ENCODE measurements at regions not wholly inside any gene's neighbourhood (a gene's known extent, or its start where the extent isn't known, plus 50 kb on each side); places are given as distances from the start of the nearest gene placed in this dataset.

GRCh38 chr1:245015031-245015430, 139.8 kb upstream of the KIF26B start:
- intact Hi-C loops (cut with micrococcal nuclease; ENCODE audit: unreplicated experiment), result no loop called here
- no peaks in the 10 kb centered on the region for H3K27me3 ChIP-seq (replicated peaks; ENCODE audit: control insufficient read depth, insufficient read depth, low read length)
- Mint-ChIP-seq H3K27ac (ENCODE audit: unreplicated experiment) (no peak overlapping the region), H3K4me3 (ENCODE audit: unreplicated experiment) (no peak overlapping the region), H3K4me1 (ENCODE audit: low read depth, unreplicated experiment) (peaks cover 17% of the 10 kb centered on the region), H3K9me3 (ENCODE audit: unreplicated experiment) (no peaks in the 10 kb centered on the region), H3K36me3 (ENCODE audit: insufficient read depth, unreplicated experiment) (peaks cover 10% of the 10 kb centered on the region), H3K27me3 (ENCODE audit: insufficient read depth, unreplicated experiment) (no peaks in the 10 kb centered on the region)
- no peak for TF ChIP-seq CTCF (IDR thresholded peaks at IDR 0.05; ENCODE audit: insufficient read depth in 1 of 2, low read depth in 1 of 2, low read length in 1 of 2, severe bottlenecking in 1 of 2, unreplicated experiment in 1 of 2)
- no peaks in the 10 kb centered on the region for H3K36me3 ChIP-seq (ENCODE audit: control insufficient read depth, insufficient read depth, low read length)
- no peak overlapping the region for H3K4me3 ChIP-seq (ENCODE audit: low read depth, low read length)
- ChIA-PET CTCF (interaction anchor here (0.7 kb wide), 1 partner anchor 181 kb away, joined by 4 read pairs; no protein-coding TSS in a partner anchor), POLR2A (no interaction called here)
- no peaks in the 10 kb centered on the region for H3K4me1 ChIP-seq
- DNase-seq, result no peak
- H3K9me3 ChIP-seq, result no peaks in the 10 kb centered on the region; the same call in 1 of the 2 replicates
- BruUV-seq (replicated peaks), result no TSS peak

GRCh38 chr1:245014247-245015029, 140.3 kb upstream of the KIF26B start:
- intact Hi-C loops (cut with micrococcal nuclease; ENCODE audit: unreplicated experiment), result no loop called here
- Mint-ChIP-seq H3K4me3 (ENCODE audit: unreplicated experiment) (no peak overlapping the region), H3K27ac (ENCODE audit: unreplicated experiment) (no peak overlapping the region), H3K36me3 (ENCODE audit: insufficient read depth, unreplicated experiment) (peaks cover 10% of the 10 kb centered on the region), H3K9me3 (ENCODE audit: unreplicated experiment) (no peaks in the 10 kb centered on the region), H3K4me1 (ENCODE audit: low read depth, unreplicated experiment) (peaks cover 17% of the 10 kb centered on the region), H3K27me3 (ENCODE audit: insufficient read depth, unreplicated experiment) (no peaks in the 10 kb centered on the region)
- no TSS peak for BruUV-seq (replicated peaks)
- ChIA-PET POLR2A (no interaction called here), CTCF (interaction anchor here (0.7 kb wide), 1 partner anchor 18 kb away, joined by 4 read pairs; no protein-coding TSS in a partner anchor)
- Histone ChIP-seq H3K27me3 (replicated peaks; ENCODE audit: control insufficient read depth, insufficient read depth, low read length) (no peaks in the 10 kb centered on the region), H3K9me3 (no peaks in the 10 kb centered on the region; the same call in 1 of the 2 replicates), H3K4me3 (ENCODE audit: low read depth, low read length) (no peak overlapping the region), H3K4me1 (no peaks in the 10 kb centered on the region), H3K36me3 (ENCODE audit: control insufficient read depth, insufficient read depth, low read length) (no peaks in the 10 kb centered on the region)
- no peak for TF ChIP-seq CTCF (IDR thresholded peaks at IDR 0.05; ENCODE audit: insufficient read depth in 1 of 2, low read depth in 1 of 2, low read length in 1 of 2, severe bottlenecking in 1 of 2, unreplicated experiment in 1 of 2)
- no peak for DNase-seq

- Mint-ChIP-seq H3K27me3 (ENCODE audit: insufficient read depth, unreplicated experiment) (no peaks in the 10 kb centered on the region), H3K36me3 (ENCODE audit: insufficient read depth, unreplicated experiment) (no peaks in the 10 kb centered on the region), H3K4me1 (ENCODE audit: low read depth, unreplicated experiment) (peaks cover 15% of the 10 kb centered on the region), H3K9me3 (ENCODE audit: unreplicated experiment) (no peaks in the 10 kb centered on the region), H3K27ac (ENCODE audit: unreplicated experiment) (no peak overlapping the region), H3K4me3 (ENCODE audit: unreplicated experiment) (no peak overlapping the region)
- ChIA-PET POLR2A (no interaction called here), CTCF (no interaction called here)
- Histone ChIP-seq H3K4me1 (no peaks in the 10 kb centered on the region), H3K4me3 (ENCODE audit: low read depth, low read length) (no peak overlapping the region), H3K36me3 (ENCODE audit: control insufficient read depth, insufficient read depth, low read length) (no peaks in the 10 kb centered on the region), H3K27me3 (replicated peaks; ENCODE audit: control insufficient read depth, insufficient read depth, low read length) (no peaks in the 10 kb centered on the region), H3K9me3 (no peaks in the 10 kb centered on the region; the same call in 1 of the 2 replicates)
- no TSS peak for BruUV-seq (replicated peaks)
- no peak for TF ChIP-seq CTCF (IDR thresholded peaks at IDR 0.05; ENCODE audit: insufficient read depth in 1 of 2, low read depth in 1 of 2, low read length in 1 of 2, severe bottlenecking in 1 of 2, unreplicated experiment in 1 of 2)
- intact Hi-C loops (cut with micrococcal nuclease; ENCODE audit: unreplicated experiment), result no loop called here
- DNase-seq, result no peak
Observed at GRCh38 chr1:245010018-245010614, 144.7 kb upstream of the KIF26B start.
